ENCODE measurements at regions not wholly inside any gene's neighbourhood (a gene's known extent, or its start where the extent isn't known, plus 50 kb on each side); places are given as distances from the start of the nearest gene placed in this dataset.
"Not testable (repeated sequence)": the region's sequence is repeated elsewhere in the genome, so short reads cannot be mapped to it uniquely, and the experiment has no call there.

DNA sequence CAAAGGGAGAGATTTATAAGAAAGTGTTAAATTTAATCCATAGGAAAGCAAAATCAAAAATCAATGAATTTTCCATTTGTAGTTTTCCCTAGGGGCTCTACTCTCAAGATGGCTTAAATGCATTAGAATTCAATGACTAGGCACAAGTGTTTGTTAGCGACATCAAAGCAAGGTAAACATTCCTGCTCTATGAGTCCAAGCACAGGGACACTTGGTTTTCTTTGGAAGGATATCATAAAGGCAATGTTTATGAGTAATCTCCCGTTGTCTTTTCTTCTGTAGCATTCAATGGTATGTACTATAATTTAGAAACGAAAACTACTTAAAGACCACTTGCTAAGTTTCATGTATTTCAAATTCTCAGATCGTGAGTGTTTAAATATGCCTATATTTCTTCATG, 54.8 kb upstream of the ZNF717 start:
- not testable (repeated sequence) for DNase-seq (ENCODE audit: low spot score)

DNA sequence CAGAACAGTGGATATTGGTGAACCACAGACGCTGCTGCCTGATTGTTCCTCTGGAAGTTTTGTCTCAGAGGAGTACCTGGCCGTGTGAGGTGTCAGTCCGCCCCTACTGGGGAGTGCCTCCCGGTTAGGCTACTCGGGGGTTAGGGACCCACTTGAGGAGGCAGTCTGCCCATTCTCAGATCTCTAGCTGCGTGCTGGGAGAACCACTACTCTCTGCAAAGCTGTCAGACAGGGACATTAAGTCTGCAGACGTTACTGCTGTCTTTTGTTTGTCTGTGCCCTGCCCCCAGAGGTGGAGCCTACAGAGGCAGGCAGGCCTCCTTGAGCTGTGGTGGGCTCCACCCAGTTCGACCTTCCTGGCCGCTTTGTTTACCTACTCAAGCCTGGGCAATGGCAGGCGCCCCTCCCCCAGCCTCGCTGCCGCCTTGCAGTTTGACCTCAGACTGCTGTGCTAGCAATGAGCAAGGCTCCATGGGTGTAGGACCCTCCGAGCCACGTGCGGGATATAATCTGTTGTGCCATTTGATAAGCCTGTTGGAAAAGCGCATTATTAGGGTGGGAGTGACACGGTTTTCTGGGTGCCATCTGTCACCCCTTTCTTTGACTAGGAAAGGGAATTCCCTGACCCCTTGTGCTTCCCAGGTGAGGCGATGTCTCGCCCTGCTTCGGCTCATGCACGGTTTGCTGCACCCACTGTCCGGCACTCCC, 65.1 kb upstream of the ZNF717 start:
- not testable (repeated sequence) for DNase-seq (ENCODE audit: low spot score)

DNA sequence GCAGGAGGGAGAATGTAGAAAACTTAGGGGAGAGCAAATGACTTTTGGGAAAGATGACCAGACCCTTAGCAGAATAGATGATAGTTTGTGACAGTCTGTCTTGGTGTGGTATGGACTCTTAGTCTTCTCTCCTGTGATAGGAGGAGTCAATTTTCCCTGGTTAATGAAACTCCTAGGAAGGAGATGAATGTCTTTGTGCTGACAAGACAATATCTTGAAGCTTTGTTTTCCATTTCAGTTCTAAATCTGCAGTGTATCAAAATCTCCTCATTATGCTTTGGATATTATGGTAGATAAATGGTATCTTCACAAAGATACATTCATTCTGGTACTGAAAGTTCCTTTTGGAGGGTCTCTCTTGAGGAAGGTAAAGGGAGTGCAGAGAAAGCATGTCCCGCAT, 77.8 kb upstream of the ZNF717 start:
- no peak for DNase-seq (ENCODE audit: low spot score)

DNA sequence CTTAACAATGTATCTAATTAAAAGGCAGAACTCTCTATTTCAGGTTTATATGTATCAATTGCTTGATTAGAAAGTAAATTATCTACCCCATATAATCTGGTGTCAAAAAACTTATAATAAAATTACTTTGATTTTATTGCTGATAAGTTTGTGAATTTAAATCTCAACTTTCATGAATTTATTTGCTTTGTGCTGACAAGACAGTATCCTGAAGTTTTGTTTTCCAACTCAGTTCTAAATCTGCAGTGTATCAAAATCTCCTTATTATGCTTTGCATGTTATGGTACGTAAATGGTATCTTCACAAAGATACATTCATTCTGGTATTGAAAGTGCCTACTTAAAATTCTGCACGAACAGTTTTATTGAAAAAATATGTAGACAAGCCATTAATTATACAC, 78.5 kb upstream of the ZNF717 start:
- DNase-seq (ENCODE audit: low spot score), result no peak

DNA sequence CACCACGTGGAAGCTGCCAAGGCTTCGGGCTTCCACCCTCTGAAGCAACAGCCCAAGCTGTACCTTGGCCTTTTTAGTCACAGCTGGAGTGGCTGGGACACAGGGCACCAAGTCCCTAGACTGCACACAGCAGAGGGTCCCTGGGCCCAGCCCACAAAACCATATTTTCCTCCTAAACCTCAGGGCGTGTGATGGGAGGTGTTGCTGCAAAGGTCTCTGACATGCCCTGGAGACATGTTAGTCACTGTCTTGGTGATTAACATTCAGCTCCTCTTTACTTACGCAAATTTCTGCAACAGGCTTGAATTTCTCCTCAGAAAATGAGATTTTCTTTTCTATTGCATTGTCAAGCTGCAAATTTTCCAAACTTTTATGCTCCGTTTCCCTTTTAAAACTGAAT, 98.4 kb upstream of the ZNF717 start:
- DNase-seq (ENCODE audit: low spot score), result not testable (repeated sequence)

DNA sequence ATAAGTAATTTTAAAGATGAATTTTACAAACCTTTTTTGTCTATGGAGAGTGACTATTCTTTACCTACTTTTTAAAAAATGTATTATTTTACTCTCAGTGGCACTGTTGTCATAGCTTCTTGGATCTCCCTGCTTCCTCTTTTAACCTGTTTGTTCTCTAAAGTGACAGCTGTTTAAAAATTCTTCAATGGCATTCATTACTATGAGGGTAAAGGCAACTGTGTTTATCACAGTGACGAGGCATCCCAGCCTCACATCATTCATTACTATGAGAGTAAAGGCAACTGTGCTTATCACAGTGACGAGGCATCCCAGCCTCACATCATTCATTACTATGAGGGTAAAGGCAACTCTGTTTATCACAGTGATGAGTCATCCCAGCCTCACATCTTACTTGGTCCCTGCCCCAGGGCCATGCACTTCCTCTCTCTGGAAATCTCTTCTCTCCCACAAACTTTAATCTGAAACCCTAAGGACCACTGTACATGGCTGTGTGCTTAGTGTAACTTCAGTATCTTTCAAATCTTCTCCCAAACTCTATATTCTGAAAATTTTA, 101.7 kb upstream of the ZNF717 start:
- no peak for DNase-seq (ENCODE audit: low spot score)

DNA sequence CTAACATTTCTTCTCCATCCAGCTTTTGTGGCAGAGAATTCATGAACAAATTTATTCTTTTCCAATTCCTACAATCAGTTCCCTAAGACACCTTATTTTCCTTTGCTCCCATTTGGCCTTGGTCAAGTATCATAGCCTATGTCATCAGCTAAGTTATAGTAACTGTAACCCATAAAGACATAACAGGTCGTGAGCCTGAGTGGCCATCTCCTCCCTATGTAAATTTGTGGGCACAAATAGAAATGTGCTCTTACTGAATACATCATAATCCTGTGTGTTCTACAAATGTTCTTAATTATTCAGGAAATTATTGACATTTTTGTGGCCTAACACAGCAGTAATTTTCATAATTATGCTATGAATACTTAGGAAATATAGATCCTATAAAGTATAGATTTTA, 108.9 kb upstream of the ZNF717 start:
- DNase-seq (ENCODE audit: low spot score), result no peak

DNA sequence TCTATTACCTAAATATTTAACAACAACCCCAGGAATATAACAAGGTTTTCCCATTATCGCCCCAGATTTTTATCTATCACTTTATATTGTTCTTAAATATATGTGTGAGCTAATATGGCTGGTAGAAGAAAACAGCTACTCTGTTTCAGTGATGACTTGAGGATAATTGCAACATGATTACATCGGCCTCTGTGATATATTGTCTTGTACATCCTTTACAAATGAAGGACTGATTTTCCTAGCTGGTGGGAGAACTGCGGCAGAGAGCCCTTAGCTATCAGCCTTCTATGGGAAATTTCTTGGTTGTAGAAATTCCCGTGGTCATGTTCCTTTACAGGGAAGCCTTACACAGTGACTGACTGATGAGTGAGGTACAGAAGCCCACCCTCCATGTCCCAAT, 110.9 kb upstream of the ZNF717 start:
- DNase-seq (ENCODE audit: low spot score), result no peak

DNA sequence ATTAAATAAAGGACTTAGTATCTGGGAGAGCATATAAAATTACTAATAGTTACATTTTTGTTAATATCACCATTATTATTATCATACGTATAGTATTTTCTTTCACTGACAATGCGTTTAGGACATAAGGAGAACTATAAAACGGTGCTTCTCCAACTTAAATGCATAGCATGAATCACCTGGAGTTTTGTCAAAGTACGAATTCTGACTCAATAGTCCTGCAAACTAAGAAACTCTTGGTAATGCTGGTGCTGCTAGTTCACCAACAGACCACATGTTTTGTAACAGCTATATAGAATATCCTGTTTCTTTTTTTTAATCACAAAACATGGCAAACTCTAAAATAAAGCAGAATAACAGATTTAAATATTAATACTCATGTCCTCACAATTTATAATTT, 116.1 kb upstream of the ZNF717 start:
- not testable (repeated sequence) for DNase-seq (ENCODE audit: low spot score)

DNA sequence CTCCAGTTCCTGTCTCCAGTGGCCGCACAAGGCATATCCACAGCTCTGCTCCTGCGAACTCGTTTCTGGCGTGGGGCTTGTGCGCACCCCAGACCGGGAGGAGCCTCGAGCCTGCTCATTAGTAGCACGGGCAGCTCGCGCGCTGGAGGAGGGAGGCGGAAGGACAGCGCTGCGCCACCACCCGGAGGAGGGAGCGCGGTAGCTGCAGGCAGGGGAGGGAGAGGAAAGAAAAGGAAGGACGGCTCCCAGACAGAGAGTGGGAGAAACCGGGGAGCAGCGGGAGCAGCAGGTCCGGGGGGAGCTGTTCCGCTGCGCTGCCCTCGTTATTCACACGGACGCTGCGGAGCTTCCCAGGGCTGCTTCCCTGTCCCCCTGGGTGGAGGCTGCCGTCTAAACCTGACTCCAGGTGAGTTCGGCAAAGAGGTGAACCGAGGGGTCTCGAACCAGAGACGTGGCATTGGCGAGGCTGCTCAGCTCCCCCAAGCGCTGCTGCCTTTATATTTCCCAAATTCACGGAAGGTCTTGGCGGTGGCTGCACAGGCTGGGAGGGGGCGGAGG, 121.3 kb upstream of the ZNF717 start:
- peak; percentile 70 for DNase-seq (ENCODE audit: low spot score)

DNA sequence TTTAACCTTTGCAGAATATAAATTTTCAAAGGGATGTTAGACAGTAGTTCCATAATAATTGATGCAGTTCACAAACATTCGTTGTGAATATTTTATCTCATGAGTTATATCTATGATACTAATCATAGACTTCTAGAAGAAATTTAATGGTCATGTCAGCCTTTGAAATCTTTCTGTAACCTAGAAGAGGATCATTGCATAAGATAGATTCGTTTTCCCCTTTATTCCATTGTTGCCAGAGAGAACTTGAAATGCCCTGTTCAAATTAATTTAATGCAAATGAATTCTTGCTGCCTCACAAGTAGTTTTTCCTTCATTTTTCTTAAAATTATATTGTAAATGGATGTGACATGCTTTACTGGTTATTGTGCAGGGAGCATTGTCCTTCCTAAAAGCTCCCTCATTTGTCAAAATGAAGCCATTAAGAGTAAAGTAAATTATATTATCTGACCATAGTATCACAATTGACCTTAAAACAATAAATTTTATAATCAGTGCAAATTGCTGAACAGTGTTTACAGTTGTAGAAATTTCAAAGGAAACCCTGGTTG, 128.5 kb upstream of the ZNF717 start:
- no peak for DNase-seq (ENCODE audit: low spot score)

DNA sequence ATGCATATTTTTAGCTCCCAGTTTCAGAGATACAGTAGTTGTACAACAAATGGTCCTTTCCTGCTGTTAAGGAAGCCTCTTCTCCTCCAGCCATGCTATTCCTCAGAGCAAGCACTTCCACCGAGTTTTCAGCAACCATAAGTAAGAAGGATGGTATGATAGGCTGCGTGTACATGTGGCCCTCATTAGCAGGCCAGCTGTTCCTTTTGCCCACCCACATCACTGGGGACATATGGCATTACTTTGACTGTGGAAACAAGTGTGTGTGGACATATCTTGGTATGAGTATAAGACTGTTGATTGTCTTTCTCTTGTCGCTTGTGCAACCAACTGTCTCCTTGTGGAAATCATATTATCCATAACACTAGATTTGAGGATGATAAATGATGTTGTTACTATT, 129.4 kb upstream of the ZNF717 start:
- DNase-seq (ENCODE audit: low spot score), result not testable (repeated sequence)

DNA sequence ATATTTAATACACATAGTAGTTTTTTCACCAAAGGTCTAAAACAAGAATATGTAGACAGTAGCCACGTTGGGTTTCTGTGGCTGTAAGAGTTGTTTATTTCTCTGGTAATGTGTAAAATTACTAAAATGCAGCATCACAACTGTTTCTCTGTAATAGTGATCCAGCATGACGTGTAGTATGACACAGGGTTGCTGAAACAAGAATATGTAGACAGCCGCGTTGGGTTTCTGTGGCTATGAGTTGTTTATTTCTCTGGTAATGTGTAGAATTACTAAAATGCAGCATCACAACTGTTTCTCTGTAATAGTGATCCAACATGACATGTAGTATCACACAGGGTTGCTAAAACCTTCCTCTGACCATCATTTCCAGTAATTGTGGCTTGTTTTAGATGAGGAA, 153.6 kb upstream of the ZNF717 start:
- DNase-seq (ENCODE audit: low spot score), result no peak

DNA sequence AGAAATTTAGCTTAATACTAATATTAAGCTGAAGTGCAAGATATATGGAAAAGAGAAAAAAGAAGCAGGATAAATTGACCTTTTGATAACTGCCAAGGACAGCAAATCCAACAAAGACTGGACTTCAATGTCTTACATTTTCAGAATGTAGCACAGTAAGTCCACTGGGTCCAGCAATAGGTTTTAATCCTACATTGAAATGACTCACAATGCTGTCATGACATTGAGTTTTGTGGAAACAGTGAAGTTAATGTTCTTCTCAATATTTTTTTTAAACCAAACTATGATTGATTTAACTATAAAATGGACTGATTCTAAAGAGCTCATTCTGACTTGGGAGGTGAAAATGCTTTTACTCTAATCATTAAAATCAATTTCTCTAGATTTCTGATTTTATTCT, 166.6 kb upstream of the ZNF717 start:
- DNase-seq (ENCODE audit: low spot score), result no peak

DNA sequence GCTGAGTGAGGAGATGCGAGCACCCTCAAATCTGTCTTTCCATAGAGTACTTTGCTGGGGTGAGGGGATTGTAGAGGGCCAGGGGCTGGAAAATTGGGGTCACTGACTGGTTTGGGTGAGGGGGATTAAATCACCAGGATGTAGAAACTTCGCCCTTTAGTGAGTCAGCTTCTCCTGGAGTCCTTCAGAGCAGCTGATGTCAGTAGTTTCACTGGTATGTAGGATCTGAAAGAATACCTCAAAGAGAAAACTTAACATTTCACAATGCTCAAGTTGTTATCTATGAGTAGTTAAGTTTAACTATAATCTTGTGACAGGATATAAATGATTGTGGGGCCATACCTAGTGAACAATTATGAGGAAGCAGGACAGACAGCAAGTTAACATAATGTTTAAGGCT, 174.7 kb upstream of the ZNF717 start:
- not testable (repeated sequence) for DNase-seq (ENCODE audit: low spot score)

DNA sequence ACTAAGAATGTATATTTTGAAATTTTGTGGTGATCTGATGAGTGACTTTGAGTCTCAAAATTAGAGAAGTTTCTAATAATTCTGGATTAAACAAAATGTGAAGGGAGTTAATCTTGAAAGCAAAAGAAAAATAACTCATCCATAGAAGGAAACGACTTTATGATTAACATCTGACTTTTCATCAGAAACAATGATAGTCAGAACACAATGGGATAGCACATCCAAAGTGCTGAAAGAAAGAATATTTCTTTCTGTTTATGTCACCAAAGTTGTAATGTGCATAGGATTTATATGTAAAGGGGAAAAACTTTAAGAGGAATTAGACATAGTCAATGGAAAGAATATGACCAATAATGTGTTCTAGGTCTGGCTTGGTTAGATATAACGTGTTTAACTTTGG, 176.7 kb upstream of the ZNF717 start:
- DNase-seq (ENCODE audit: low spot score), result not testable (repeated sequence)

DNA sequence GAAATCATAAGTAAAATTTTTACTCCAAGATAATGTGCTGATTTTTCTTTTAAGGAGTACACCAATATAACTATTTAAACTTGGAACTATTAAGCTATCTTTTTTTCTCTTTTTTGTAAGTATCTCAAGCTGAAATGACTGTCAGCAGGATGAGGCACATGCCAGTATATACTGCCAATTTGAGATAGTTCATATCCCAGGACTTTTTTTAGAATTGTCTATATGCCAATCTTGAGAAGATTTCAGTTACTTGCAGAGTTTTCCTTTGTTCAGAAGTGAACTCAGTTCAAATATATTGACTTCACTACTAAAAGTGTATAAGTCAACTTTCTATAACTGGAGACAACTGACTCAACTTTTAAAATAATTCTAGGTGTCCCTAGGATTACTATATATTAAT, 181.7 kb upstream of the ZNF717 start:
- no peak for DNase-seq (ENCODE audit: low spot score)

DNA sequence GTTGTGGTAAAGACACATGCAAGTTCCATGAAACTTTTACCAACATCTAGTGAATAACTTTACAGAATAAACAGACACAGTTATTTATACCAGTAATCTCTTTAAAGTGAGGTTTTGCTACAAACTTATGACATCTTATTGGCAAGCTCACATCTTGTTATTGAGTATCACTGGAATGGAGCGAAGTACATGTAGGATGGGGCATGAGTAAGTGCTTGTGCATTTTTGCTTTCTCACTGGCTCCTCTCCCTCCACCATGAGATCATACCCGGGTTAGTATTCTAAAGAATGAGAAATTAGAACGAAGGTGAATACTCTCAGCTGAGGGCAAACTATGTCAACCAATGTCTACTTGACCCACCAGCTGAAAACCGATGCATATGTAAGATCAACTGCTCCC, 193.3 kb upstream of the ZNF717 start:
- no peak for DNase-seq (ENCODE audit: low spot score)

DNA sequence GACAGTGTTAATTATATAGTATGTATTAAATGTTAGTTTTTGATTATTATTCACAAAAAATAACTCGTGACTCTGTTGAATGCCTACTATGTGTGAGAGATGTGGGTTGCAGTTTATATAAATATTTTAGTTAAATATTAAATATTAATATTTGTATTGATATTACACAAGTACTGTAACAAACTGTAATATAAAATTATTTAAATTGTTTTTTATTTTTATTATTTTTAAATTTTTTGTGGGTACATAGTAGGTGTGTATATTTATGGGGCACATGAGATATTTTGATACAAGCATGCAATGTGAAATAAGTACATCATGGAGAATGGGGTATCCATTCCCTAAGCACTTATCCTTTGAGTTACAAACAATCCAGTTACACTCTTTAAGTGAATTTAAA, 196.1 kb upstream of the ZNF717 start:
- no peak for DNase-seq (ENCODE audit: low spot score)

DNA sequence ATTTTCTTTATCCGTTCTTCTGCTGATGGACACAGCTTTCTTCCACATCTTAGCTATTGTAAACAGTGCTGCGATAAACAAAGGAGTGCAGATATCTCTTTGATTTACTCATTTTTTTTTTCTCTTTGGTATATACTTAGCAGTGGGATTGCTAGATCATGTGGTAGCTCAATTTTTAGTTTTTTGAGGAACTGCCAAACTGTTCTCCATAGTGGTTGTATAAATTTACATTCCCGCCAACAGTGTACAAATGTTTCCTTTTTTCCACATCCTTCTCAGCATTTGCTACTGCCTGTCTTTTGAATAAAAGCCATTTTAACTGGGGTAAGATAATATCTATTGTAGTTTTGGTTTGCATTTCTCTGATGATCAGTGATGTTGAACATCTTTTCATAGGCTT, 196.8 kb upstream of the ZNF717 start:
- DNase-seq (ENCODE audit: low spot score), result no peak

DNA sequence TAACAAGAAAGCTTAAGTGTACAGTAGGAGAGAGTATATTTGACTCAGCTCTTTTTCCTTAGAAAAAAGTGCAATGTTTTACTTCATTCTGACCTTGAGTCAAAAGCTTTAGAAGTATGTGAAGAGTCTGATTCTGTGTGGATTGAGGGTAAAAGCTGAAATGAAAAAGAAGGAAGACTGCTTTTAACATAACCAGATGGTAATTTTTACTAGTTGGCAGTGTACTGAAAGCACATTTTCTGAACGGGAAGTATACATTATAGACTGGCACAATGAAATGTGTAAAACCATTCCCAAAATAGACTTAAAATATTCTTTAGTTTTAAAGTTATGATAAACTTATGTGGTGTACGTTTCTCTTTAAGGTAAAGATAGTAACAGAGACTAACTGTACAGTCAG, 197.8 kb upstream of the ZNF717 start:
- DNase-seq (ENCODE audit: low spot score), result no peak

DNA sequence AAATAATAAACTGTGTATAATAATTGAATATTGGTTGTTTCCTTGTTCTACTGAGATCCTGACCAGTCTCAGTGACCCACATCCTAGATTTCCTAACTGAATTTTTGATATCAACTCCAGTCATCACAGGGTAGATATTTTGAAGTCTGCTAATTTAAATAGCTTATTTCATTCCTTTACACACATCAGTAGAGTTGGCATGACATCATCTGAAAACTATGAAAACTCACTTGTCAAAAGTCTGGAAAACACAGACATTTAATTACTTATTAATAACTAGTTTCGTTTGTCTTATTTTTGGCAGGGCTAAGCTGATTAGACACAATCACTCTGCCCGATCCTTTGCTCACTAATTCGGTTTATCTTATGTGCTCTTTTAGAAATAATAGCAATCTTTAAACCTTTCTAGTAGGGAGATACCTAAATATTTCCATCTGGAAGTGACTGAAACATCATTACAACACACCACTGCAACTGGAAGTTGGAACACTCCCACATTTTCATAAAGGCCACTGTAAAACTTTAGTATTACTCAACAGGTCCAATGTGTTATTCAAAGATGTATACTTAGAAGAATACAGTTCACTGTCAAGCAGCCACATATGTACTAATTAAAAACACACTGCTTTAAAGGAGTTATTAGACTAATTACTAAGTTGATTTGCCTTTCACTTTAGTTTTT, 198.4 kb upstream of the ZNF717 start:
- DNase-seq (ENCODE audit: low spot score), result no peak

DNA sequence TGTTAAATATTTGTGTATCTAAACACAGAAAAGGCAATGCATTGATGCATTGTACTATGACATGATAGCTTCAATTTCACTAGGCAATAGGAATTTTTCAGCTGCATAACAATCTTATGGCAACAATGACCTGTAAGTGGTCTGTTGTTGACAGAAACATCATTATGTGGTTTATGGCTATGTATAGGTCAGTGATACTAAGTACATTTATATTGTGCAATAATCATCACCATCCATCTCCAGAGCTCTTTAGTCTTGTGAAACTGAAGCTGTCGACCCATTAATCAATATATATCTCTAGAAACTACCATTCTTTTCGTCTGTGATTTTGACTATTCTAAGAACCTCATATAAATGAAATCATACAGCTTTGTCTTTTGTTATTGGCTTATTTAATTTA, 200.1 kb upstream of the ZNF717 start:
- DNase-seq (ENCODE audit: low spot score), result no peak
